PC-3 (cell line): ENCODE measurements at regions not wholly inside any gene's neighbourhood (a gene's known extent, or its start where the extent isn't known, plus 50 kb on each side); places are given as distances from the start of the nearest gene placed in this dataset.

Source experiments
- ATAC-seq: fragments of 200-7000 bp; cut with Tn5 transposase; 2 replicates; pipeline ENCODE4 v1.9.1; 2020; ENCODE audit warnings: mild to moderate bottlenecking, moderate library complexity
- BruUV-seq: library from RNA; stranded (reverse); fragments of 400-500 nt; replicated peaks from 2 replicates; lab custom pipeline; 2021; lab: Mats Ljungman, UMichigan
- CTCF ChIA-PET: fragments of 300-600 bp; sonication (Branson Sonifier 250); formaldehyde crosslinking; loops from one replicate; lab custom pipeline; 2022; ENCODE audit warnings: antibody characterized with exemption; lab: Charles Lee
- POLR2A ChIA-PET: fragments of 300-600 bp; sonication (Branson Sonifier 250); formaldehyde crosslinking; loops from one replicate; lab custom pipeline; 2022; ENCODE audit warnings: antibody characterized with exemption; ENCODE audit not compliant: unreplicated experiment; lab: Charles Lee
- DNase-seq: peaks from one replicate; pipeline ENCODE4 v3.0.0-alpha.2; 2015
- H2AFZ ChIP-seq: fragments of 300-600 bp; sonication (generic); 2 replicates; pipeline ENCODE4 v1.6.0; 2016; ENCODE audit warnings: antibody characterized with exemption, low read length
- H3F3A ChIP-seq: fragments of 300-600 bp; sonication (generic); one replicate; pipeline ENCODE4 v1.6.0; 2017; ENCODE audit warnings: antibody characterized with exemption, low read length, control low read depth, mild to moderate bottlenecking; ENCODE audit not compliant: unreplicated experiment
- H3K27ac ChIP-seq: fragments of 300-600 bp; sonication (generic); 2 replicates; pipeline ENCODE4 v1.5.1; 2016; ENCODE audit warnings: mild to moderate bottlenecking, low read length
- H3K27me3 ChIP-seq: fragments of 300-600 bp; sonication (generic); 2 replicates; pipeline ENCODE4 v1.6.1; 2016; ENCODE audit warnings: low read length, mixed read lengths
- H3K36me3 ChIP-seq: fragments of 300-600 bp; sonication (generic); 2 replicates; pipeline ENCODE4 v1.6.1; 2016; ENCODE audit warnings: low read depth, mixed run types, low read length, mixed read lengths
- H3K4me1 ChIP-seq: fragments of 300-600 bp; sonication (generic); 2 replicates; pipeline ENCODE4 v1.5.1; 2016; ENCODE audit warnings: low read length; ENCODE audit not compliant: insufficient read depth
- H3K4me2 ChIP-seq: fragments of 300-600 bp; sonication (generic); 2 replicates; pipeline ENCODE4 v1.6.0; 2016; ENCODE audit warnings: low read length
- H3K4me3 ChIP-seq: fragments of 300-600 bp; sonication (generic); 2 replicates; pipeline ENCODE4 v1.5.1; 2016; ENCODE audit warnings: mild to moderate bottlenecking, low read length, mixed read lengths
- H3K79me2 ChIP-seq: fragments of 300-600 bp; sonication (generic); 2 replicates; pipeline ENCODE4 v1.6.1; 2017; ENCODE audit warnings: low read length, mixed read lengths
- H3K9ac ChIP-seq: fragments of 300-600 bp; sonication (generic); 2 replicates; pipeline ENCODE4 v1.6.0; 2016; ENCODE audit warnings: mild to moderate bottlenecking, low read length
- H3K9me2 ChIP-seq: fragments of 300-600 bp; sonication (generic); replicated peaks from 2 replicates; pipeline ENCODE4 v1.6.1; 2016; ENCODE audit warnings: mixed run types, low read length, mixed read lengths
- H3K9me3 ChIP-seq: fragments of 300-600 bp; sonication (generic); 2 replicates; pipeline ENCODE4 v1.6.1; 2016; ENCODE audit warnings: low read length, mixed read lengths
- H4K20me1 ChIP-seq: fragments of 300-600 bp; sonication (generic); 2 replicates; pipeline ENCODE4 v1.6.1; 2016; ENCODE audit warnings: low read length, mixed read lengths
- CTCF ChIP-seq: fragments of 300-600 bp; sonication (generic); conservative IDR thresholded peaks from 2 replicates; pipeline ENCODE4 v1.5.1; 2017; ENCODE audit warnings: antibody characterized with exemption, low read depth, mild to moderate bottlenecking, low read length
- EZH2 ChIP-seq: fragments of 300-600 bp; sonication (generic); IDR thresholded peaks from one replicate; pipeline ENCODE4 v1.6.1; 2017; ENCODE audit warnings: antibody characterized with exemption, mild to moderate bottlenecking, low read length; ENCODE audit not compliant: unreplicated experiment
- EZH2phosphoT487 ChIP-seq: fragments of 300-600 bp; sonication (generic); IDR thresholded peaks from 2 replicates; pipeline ENCODE4 v1.6.1; 2018; ENCODE audit warnings: mild to moderate bottlenecking, antibody characterized with exemption, low read length, borderline replicate concordance
- intact Hi-C: fragments of 100-400 bp; cut with micrococcal nuclease; formaldehyde crosslinking; loops from 2 replicates; pipeline ENCODE4 v1.9.0; 2023

- CTCF ChIA-PET: no interaction called here
These were observed 448.2 kb downstream of the KCTD12 start for GRCh38 chr13:76438050-76438449.

GRCh38 chr13:76425935-76426334, 460.3 kb downstream of the KCTD12 start:
- Histone ChIP-seq H3K9me2 (no peaks in the 10 kb centered on the region), H3K9ac (no peak overlapping the region), H4K20me1 (no peaks in the 10 kb centered on the region), H3K4me2 (no peak overlapping the region), H3K79me2 (no peaks in the 10 kb centered on the region), H2AFZ (no peak overlapping the region), H3K4me3 (no peak overlapping the region), H3K4me1 (peaks cover 9% of the 10 kb centered on the region), H3K36me3 (no peaks in the 10 kb centered on the region), H3K27ac (no peak overlapping the region), H3K9me3 (no peaks in the 10 kb centered on the region), H3F3A (no peaks in the 10 kb centered on the region), H3K27me3 (peaks cover 7% of the 10 kb centered on the region; the same call in 1 of the 2 replicates)
- ATAC-seq (no peak; the same call in 1 of the 2 replicates), DNase-seq (peak; percentile 11)
- intact Hi-C loops: no loop called here
- POLR2A ChIA-PET: no interaction called here
- CTCF ChIA-PET: no interaction called here
- BruUV-seq: no TSS peak
- TF ChIP-seq EZH2phosphoT487 (no peak), CTCF (no peak), EZH2 (no peak)

More at GRCh38 chr13:76438050-76438449, 448.2 kb downstream of the KCTD12 start:
- H3K27ac ChIP-seq: no peak overlapping the region
- no peaks in the 10 kb centered on the region for H3K79me2 ChIP-seq
- H3F3A ChIP-seq: no peaks in the 10 kb centered on the region
- H4K20me1 ChIP-seq: no peaks in the 10 kb centered on the region
- intact Hi-C loops: no loop called here
- no peaks in the 10 kb centered on the region for H3K36me3 ChIP-seq
- peak; percentile 63 for DNase-seq
- ATAC-seq: peak; percentile 99
- no peak overlapping the region for H3K4me2 ChIP-seq
- H3K9ac ChIP-seq: no peak overlapping the region
- H3K9me2 ChIP-seq: no peaks in the 10 kb centered on the region
- BruUV-seq: no TSS peak
- H3K4me3 ChIP-seq: no peak overlapping the region
- no peaks in the 10 kb centered on the region for H3K27me3 ChIP-seq
- TF ChIP-seq CTCF: no peak
- no peak for TF ChIP-seq EZH2
- no peak for TF ChIP-seq EZH2phosphoT487
- no peaks in the 10 kb centered on the region for H3K9me3 ChIP-seq
- peaks cover 5% of the 10 kb centered on the region; the same call in 1 of the 2 replicates for H3K4me1 ChIP-seq
- H2AFZ ChIP-seq: no peak overlapping the region
- POLR2A ChIA-PET: interaction anchor here (0.6 kb wide), 2 partner anchors 51 to 583 kb away, joined by 4 read pairs; no protein-coding TSS in a partner anchor

- Histone ChIP-seq H3K27me3 (peaks cover 7% of the 10 kb centered on the region; the same call in 1 of the 2 replicates), H3K4me1 (no peaks in the 10 kb centered on the region), H3K4me3 (no peak overlapping the region), H3K9me3 (no peaks in the 10 kb centered on the region), H2AFZ (no peak overlapping the region), H4K20me1 (no peaks in the 10 kb centered on the region), H3K36me3 (no peaks in the 10 kb centered on the region), H3K79me2 (no peaks in the 10 kb centered on the region), H3K9me2 (no peaks in the 10 kb centered on the region), H3K4me2 (no peak overlapping the region), H3K9ac (no peak overlapping the region), H3F3A (no peaks in the 10 kb centered on the region), H3K27ac (no peak overlapping the region)
- intact Hi-C loops: no loop called here
- TF ChIP-seq CTCF: no peak
- no peak for TF ChIP-seq EZH2phosphoT487
- no peak for TF ChIP-seq EZH2
- BruUV-seq: no TSS peak
- ChIA-PET CTCF (no interaction called here), POLR2A (no interaction called here)
- ATAC-seq: no peak
- no peak for DNase-seq
These were observed 465.2 kb downstream of the KCTD12 start for GRCh38 chr13:76421011-76421410.
